RPMI7951 (cell line): ENCODE measurements at regions not wholly inside any gene's neighbourhood (a gene's known extent, or its start where the extent isn't known, plus 50 kb on each side); places are given as distances from the start of the nearest gene placed in this dataset.

Source experiments
- DNase-seq: peaks from one replicate; pipeline ENCODE4 v3.0.0-alpha.2; 2012; ENCODE audit warnings: low read depth

- DNase-seq = no peak
Observed at GRCh38 chr18:61756244-61756643, 136.6 kb downstream of the RNF152 start.

DNA sequence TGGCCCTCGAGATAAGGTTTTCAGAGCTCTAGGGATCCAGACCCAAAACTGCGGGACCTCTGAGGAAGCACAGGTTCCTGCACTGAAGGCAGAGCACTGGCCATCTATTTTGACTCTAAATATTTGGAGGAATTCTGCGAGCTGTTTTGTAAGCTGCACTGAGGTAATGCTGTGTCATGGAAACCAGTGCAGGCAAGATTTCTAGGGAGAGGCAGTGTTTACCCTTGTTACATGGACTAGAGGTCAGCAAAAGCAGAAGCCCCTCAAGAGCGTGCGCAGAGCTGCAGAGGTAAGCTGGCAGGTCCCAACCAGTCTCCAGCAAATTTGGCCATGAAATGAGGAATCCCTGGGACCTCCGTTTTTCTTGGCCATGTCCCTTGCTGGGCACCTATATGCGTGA, 137.3 kb downstream of the RNF152 start:
- DNase-seq = no peak

GRCh38 chr18:61754039-61754583, 138.7 kb downstream of the RNF152 start:
- no peak for DNase-seq

GRCh38 chr18:61753373-61753772, 139.4 kb downstream of the RNF152 start:
- no peak for DNase-seq

- no peak for DNase-seq
Observed at GRCh38 chr18:61752973-61753372, 139.8 kb downstream of the RNF152 start.

DNA sequence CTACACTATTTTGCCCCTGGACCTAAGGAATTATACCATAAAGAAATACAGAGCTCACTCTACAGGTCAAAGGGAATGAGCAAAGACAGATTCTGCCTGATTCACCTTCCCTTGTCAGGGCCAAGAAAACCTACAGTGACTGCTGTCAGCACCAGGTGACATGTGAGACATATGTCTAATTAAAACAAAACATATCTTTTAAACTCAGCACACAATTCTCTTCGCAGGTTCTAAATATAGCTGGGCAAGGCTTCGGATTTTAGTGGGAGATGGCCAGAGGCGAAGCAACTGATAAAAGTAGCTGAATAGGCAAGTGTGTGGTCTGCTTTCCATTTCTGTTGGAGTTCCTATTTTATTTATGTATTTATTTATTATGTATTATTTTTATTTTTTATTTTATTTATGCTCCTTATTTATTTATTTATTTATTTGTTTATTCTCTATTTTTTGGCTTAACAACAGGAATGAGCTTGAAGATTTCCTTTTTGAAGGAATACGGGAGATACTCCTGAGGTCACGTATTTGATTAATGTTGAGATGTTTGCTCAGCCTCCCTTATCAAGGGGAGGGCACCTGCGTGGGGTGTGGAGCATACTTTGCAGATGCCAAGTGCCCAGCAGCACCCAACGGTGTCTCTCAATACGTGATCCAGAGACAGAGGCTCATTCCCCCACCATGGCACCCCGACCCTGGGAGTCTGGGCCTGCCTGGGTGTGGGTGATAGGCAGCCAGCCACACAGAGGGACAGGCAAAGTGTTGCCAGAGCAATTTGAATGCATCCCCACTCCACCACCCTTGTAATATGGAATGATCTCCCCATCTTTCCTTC, 141.8 kb downstream of the RNF152 start:
- no peak for DNase-seq

- DNase-seq = no peak
Observed at GRCh38 chr18:61749546-61749945, 143.3 kb downstream of the RNF152 start.

DNA sequence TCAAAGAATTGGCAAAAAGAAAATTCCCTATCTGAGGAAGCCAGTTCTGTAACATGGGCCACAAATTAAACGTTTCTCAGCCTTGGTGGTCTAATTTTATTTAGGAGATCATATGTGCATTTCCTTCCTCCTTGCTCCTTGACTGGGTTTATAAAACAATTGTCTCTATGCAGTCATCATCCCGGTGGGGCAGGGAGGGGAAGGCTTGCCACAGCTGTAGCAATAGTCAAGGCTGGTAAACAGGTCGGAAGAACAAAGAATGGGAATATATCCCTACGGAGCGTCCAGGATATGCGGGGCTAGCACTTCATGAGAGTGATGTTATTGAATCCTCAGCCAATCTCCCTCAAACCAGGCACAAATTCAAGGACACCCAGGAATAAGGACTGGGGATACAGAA, 143.8 kb downstream of the RNF152 start:
- no peak for DNase-seq

- DNase-seq = no peak
Observed at GRCh38 chr18:61748004-61748403, 144.8 kb downstream of the RNF152 start.

- DNase-seq = no peak
Observed at GRCh38 chr18:61743775-61744531, 148.9 kb downstream of the RNF152 start.

- DNase-seq = no peak
Observed at GRCh38 chr18:61742565-61743429, 150.0 kb downstream of the RNF152 start.

DNA sequence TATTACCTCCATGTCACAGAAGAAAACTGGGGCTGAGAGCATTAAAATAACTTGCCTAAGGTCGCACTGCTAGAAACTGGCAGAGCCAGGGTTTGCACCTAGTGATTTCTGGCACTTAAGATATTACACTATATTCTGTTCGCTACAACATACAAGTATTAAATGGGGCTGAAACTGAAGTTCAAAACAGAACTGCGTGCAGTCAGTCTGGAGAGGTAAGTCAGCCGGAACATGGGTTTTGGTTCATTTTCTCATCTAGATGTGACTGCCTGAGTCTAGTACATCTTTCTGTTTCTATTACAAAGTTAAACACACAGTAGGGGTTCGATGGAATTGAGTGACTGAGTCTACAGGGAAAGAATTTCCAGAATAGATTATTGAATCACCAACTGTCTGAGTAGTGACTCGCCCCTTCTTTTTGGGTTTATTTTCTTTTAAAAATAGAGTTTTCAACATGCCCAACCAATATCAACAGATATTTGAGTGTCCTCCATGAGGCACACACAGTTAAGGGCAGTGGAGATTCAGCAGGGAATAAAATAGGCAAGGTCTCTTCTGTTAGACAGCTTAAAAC, 150.8 kb downstream of the RNF152 start:
- no peak for DNase-seq

GRCh38 chr18:61738488-61738887, 154.3 kb downstream of the RNF152 start:
- peak; percentile 69 for DNase-seq

GRCh38 chr18:61738042-61738441, 154.8 kb downstream of the RNF152 start:
- peak; percentile 66 for DNase-seq

- DNase-seq = no peak
Observed at GRCh38 chr18:61736133-61736532, 156.7 kb downstream of the RNF152 start.

DNA sequence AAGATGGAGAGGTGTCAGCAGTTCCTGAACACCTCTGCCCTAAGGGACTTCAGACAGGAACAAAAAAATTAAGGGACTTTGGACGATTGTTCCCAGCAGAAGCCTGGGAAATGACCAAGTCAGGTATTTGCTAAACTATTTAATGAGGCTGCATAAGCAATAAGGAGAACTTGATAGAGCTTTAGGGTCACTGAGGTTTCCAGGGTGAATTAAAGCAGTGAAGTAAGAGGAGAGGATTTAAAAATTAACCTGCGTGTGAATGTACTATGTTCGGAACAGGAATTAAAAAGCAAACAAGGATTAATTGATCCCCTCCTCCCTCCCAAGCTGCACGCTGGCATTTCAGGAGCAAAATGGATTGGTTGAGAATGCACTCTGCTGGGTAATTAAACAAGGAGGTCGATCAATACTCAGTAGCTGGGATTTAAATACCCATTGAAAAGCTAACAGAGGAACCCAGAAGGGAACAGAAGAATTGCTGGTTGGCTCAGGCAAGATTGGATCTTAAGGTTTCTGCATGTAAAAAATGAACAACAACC, 157.2 kb downstream of the RNF152 start:
- no peak for DNase-seq

- DNase-seq = no peak
Observed at GRCh38 chr18:61734396-61734795, 158.4 kb downstream of the RNF152 start.

DNA sequence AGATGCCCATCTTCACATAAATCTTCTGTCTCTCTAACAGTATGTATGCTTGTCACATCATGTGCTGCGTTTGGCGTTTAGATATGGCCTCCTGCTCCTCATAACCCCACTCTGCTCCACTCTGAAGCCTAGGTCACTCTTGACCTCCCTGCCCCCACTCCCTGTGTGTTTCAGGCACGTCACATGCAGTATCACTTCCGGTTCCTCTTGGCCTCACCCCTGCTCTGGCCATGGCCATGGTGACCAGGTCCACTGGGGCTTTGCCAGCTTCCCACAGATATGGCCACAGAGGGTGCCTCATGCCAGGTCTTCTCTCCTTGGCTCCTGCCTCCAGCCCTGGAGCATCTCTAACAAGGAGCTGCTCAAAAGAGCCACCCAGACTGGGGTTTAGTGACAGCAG, 160.0 kb downstream of the RNF152 start:
- peak; percentile 18 for DNase-seq

- DNase-seq = no peak
Observed at GRCh38 chr18:61731693-61732376, 161.0 kb downstream of the RNF152 start.

DNA sequence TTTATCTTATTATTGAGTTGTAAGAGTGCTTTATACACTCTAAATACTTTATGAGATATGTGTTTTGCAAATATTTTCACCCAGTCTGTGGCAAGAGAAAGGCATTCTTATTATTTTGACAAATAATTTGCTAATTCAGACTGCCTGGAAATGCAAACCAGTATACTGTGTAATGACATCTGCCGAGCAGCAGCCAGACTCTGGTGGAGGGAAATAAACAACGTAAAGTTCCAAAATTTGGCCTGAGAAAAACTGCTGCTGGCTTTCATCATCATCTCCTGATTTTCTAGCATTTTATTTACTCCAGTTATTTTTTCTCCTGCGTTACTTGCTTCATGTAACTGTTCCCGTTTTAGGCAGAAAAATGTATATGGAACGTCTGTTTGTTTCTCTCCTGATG, 161.6 kb downstream of the RNF152 start:
- no peak for DNase-seq

DNA sequence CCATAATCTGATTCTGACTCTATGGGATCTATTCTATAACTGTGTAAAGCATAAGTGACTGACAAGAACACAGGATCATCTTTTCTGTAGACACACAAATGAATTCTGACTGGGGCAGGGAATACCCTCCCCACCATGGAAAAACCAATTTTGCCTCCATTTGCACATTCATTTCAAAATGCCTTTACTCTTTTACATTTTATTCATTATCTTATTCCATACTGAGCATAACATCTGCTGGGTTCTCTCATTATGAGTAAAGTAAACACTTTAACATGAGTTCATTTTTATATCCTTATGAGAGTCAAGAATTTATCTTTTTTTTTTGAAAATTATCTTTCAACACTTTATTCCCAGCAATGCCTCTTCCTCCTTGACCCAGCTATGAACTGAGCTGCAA, 163.5 kb downstream of the RNF152 start:
- DNase-seq = no peak
